OCI-LY7 (cell line): ENCODE measurements at regions not wholly inside any gene's neighbourhood (a gene's known extent, or its start where the extent isn't known, plus 50 kb on each side); places are given as distances from the start of the nearest gene placed in this dataset.

ENCODE experiments used
- CTCF ChIP-seq: fragments of 200-600 bp; sonication (generic); conservative IDR thresholded peaks from 2 replicates; pipeline ENCODE4 v1.5.1; 2014; ENCODE audit warnings: mild to moderate bottlenecking, antibody characterized with exemption, low read length, moderate library complexity, mixed read lengths
- EZH2phosphoT487 ChIP-seq: fragments of 200-600 bp; sonication (generic); IDR thresholded peaks from 2 replicates; pipeline ENCODE4 v1.6.1; 2018; ENCODE audit warnings: low read depth, borderline replicate concordance, mild to moderate bottlenecking, mixed run types, antibody characterized with exemption, low read length, moderate library complexity, mixed read lengths

GRCh38 chr9:81477669-81478068 is 211.7 kb downstream of the TLE1 start:
- no peak for TF ChIP-seq EZH2phosphoT487
- no peak for TF ChIP-seq CTCF
